NCI-H2171 treated with DMSO at 0.1 percent for 48 hours (cell line): ENCODE measurements at regions not wholly inside any gene's neighbourhood (a gene's known extent, or its start where the extent isn't known, plus 50 kb on each side); places are given as distances from the start of the nearest gene placed in this dataset.

Source experiments
- DNase-seq: peaks from one replicate; lab custom pipeline; 2025; lab: John Stamatoyannopoulos, UW

DNA sequence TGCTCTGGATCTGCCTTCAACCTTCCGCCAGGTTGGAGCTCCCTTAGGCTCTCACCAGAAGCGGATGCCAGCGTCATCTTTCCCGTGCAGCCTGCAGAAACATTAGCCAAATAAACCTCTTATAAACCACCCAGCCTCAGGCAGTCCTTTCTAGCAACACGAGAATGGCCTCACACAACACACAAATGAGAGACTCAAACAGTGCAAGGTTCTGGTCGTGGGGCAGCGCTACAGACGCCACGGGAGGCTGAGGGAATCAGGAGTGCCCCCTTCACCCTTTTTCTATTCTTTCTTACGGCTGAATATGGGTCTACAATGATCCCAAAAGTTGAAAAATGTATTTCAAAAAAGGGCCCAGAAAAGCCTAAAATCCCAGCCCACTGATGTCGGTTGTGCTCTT is 96.4 kb downstream of the FOXL3 start:
- DNase-seq, result no peak

DNA sequence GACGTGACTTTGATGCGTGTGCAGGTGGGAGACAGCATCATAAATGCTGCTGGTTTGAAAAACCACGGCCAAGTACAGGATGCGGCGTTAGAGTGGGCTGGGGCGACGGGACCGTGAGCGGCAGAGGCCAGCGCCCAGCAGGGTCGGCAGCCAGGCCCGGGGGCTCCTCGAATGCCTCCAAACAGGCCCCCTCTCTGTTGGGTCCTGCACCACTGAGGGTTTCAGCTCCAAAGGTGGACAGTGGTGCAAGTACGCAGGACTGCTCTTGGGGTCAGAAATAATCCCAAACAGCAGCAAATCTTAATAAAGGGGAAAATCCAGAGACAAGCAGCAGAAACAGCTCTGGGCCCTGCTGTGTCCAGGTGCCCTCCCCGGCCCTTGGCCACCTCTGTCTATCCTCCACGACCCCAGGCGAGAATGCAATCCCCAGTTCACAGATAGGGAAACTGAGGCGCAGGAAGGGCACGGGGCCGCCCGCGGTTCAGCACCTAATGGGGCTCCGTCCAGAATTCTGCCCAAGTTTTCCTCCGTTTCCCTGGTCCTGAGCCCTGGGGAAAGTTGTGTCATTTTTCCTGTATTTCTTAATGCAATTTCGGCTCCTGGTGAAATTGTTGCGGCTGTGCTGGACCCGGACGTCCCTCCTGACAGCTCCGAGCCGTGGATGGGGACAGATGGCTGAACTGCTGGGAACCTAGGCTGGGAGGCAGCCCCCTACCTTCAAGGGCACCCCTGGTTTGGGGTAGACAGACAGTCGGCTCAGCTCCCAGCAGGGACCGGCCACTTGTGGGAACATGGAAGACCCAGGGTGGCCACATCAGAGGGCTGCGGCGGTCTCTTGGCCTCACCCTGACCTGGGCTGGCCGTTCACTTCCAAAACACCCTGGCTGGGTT is 97.4 kb downstream of the FOXL3 start:
- DNase-seq, result no peak

DNA sequence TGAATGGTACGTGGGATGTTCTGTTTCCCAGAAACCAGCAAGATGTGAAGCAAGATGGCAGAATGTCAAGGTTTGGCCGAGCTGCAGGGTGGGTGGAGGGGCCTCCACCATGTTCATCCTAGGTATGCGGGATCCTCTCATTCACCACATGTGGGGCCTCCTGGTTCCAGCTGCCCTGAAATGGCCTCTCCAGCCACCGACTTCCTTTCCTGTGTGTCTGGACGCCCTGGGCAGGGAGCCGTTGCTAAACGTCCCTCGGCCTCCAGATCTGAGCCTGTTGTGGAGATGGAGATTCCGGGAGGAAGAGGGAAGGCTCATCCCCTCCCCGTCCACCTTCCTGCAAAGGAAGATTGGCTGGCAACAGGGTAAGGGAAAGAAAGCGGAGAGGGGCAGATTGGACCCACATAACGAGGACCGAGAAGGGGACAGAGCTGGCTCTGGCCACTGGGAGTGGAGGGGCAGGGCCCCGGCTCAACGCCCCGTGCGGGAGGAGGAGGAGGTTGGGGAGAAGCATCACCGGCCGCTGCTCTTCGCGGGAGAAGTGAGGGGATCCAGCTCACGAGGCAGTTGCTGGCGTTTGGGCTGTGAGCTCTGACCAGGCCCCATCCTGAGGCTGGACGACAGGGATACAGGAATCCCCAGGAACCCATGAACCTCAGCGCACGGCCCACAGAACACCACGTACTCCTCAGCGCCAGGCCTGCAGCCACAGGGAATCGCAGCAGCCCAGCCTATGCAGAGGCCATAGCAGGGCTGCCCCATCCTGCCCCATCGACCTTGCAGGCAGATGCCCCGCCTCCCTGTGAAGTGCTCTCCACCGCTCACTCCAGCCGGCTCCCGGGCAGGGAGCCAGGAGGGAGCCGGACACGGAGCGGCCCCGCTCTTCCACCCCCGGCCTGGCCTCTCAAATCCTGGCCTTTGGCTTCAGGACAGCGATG is 98.3 kb downstream of the FOXL3 start:
- no peak for DNase-seq

DNA sequence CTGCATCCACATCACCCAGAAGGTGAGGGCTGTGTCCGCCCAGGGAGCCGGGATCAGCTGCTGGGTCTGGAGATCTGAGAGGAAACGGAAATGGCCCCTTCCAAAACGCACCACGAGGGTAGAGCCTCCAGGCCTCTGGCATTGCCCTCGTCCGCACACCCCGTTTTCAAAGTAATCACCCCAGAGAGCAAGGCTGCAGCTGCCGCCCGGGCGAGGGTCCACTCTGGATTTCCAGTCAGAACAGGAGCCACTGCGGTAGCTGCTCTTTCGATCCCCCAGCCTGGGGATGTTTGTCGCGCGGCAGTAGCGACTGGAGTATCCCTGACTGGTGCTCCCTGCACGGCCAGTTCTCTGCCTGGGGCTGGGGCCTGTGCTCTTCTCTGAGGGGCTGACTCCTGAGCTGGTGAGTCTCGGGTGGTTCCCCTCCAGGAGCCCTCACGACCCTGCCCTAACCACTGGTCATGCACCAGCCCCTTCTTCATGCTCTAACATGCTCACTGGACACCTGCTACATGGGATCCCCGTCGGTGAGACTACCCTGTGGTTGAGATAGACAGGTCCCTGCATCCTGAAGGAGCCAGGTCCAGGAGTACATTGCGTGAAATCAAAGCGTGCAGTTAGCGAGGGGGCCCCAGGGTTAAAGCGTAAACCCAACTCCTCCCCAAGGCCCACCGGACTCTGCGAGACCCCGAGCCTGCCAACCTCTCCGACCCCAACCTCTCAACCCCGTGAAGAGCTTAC is 99.2 kb downstream of the FOXL3 start:
- no peak for DNase-seq

DNA sequence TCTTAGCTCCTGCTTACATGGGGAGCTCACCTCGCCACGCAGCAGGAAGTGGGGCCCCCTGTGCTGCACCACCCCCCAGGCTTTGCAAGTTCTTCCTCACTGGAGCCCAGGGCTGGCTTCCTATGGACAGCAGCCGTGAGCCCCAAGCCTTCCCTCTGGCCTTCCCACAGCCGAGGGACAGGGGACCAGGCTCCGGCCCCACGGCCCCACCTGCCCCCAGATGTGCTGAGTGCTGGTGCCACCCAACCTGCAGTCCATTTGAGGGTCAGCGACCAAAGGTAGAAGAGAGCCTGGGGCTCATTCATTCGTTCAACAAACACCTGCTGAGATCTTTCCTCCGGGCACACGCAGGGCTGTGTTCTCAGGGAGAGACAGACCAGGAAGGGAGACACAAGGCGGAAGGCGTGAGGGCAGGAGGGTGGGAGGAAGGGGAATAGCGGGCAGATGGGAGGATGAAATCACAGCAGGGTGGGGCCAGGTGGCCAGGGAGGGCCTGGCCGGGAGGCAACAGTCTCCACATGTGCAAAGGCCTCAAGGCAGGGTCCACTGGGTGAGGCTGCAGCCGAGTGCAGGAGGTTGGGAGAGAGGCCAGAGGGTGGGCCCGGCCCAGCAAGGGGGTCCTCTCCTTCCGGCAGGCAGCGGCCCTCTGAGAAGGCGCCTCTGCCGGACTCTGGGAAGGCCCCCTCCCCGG is 100.1 kb downstream of the FOXL3 start:
- no peak for DNase-seq

DNA sequence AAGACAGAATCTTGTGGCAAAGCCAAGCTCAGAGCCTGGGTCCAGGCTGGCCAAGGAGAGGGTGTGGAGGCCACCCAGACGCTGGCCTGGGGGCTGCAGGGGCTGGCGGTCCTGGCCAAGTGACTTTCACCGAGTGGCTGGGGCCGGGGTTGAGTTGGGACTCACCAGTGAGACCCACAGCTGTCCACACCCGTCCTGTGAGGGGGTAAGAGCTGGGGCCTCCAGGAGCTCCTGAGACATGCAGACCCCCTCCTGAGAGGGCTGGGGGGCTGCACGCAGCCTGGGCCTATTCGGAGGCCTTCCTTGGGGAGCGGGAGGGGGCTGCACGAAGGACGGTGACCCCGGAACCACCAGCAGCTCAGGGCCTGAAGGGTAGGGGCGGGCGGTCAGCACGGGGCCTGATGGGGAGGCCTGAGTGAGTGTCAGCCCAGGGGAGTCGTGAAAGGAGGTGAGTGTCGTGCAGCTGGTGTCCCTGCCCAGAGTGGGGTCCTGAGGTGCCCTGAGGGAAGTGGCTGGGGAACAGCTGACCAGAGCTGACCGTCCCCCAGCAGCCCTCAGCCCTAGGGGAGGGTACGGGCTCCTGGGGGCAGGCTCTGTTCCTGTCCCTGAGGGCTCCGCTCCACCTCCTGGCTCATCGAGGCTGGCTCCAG is 100.9 kb downstream of the FOXL3 start:
- no peak for DNase-seq

DNA sequence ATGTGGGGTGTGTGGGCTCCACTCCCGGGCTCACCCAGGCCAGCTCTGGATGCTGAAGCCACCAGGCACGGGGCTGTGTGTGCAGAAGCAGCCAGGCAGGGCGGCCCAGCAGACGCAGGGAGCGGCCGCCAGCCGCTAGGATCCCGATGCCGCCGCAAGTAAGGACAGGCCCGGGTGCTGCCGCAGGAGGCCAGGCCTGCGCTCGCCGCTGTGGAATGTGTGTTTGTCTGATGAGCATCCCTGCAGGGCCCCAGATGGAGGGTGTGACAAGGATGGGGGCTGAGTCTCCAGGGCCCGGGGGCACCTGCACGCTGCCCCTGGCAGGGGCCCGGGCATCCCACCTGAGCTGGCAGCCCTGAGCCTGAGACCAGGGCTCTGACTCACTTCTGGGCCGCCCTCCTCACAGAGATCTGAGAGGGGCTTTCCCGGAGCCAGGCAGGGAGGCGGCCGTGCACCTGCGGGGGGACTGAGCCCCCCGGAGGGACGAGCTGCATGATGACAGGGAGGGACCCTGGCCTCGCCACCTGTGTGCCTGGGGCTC is 101.5 kb downstream of the FOXL3 start:
- peak; percentile 67 for DNase-seq

DNA sequence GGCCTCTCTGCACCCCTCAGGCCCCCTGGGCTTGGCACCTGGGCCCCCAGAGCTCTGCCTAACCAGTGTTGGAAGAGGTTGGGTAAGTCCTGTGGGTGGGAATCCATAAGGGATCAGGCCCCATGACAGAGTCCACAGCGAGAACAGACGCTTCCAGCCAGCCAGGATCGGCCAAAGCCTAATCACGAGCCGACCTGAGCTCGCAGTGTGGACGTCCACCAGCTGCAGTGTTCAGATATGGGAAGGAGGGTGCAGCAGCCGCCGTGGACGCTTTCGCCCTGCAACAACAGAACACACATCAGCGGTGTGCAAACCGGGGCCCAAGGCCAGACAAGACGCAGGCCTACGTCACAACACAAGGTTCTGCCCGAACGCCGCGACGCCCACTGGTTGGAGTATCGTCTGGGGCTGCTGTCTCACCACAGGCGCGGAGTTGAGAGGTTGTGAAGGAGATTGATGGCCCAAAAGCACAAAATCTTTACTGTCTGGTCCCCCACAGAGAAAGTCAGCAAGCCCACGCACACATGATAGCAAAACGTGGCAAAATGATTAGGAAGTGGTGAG is 102.1 kb downstream of the FOXL3 start:
- no peak for DNase-seq

DNA sequence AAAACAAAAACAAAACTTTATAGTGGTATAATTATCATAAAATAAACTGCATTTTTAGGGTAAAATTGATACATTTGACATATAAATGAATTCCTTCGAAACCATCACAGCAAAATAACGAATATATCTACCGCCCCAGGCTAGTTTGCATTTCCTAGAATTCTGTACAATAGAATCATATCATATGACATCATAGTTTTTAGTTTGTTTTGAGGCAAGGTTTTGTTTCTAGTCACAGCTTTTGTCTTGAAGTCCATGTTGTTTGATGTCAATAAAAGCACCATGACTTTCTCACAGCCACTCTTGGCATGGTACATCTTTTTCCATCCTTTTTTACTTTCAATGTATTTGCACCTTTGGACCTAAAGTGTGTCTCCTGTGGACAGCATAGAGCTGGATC is 102.9 kb downstream of the FOXL3 start:
- DNase-seq, result no peak

DNA sequence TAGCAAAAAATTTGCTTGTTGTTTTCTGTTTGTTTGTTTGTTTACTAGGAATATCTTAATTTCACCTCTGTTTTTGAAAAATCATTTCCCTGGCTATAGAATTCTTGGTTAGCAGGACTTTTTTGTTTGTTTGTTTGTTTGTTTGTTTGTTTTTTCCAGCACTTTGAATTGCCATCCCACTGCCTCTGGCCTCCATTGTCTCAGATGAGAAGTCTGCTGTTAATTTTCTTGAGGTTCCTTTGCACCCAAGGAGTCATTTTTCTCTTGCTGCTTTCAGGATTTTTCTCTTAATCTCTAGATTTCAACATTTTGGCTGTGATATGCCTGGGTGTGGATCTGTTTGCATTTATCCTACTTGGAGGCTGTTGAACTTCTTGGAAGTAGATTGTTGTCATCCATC is 105.7 kb downstream of the FOXL3 start:
- DNase-seq, result no peak

DNA sequence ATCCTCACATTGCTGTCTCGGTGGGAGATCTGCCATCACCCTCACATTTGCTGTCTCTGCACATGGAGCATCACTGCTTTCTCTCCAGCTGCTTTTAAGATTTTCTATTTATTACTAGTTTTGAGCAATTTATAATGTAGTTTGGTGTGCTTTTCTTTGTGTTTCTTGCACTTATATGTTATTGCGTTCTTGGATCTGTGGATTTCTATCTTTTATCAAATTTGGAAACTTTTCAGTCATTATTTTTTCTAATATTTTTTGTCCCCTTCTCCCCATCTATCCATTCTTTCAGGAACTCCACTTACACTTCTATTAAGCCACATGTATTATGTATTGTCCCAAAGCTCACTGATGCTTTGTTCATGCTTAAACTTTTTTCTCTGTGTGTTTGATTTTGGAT is 108.9 kb downstream of the FOXL3 start:
- no peak for DNase-seq

DNA sequence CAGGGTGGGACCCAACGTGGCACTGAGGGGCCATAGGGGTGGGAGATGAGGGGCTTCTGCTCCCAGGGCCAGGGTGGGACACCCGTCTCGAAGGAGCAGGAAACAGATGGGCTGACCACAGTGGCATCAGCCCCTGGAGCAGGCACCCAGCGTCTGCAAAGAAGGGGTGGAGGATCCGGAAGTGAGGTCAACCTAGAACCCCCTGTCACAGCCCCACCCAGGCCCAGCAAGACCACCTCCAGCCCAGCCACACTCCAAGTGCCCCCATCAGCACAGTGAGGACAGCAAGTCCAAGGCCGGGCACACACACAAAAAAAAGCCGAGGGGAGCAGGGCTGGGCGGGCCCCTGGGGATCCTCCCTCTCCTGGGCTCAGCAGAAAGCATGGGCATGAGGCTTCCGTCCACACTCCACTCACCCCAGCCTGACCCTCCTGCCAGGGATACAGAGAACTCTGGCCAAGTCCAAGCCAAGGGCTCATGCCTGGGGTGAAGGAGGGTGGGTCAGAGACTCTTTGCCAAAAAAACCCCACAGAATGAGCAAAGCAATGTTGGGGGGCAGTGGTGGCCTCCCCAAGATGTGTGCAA is 111.0 kb downstream of the FOXL3 start:
- DNase-seq, result no peak

DNA sequence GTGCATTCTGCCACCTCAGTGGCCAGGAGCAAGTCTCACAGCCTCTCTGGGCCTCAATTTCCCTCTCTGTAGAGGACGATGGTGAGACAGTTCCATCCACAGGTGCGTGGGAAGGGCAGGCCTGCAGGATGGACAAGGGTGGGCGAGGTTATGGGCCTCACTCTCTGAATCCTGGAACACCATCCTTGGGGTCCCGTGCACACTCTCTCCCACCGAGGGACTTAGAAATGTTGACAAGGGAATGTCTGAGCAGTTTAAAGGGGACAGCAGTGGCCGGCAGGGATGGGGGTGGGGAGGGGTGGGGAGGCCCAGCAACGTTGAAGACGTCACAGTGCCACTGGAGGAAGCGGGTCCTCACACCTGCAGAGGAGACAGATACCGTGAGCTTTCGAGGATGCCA is 111.5 kb downstream of the FOXL3 start:
- DNase-seq, result no peak

DNA sequence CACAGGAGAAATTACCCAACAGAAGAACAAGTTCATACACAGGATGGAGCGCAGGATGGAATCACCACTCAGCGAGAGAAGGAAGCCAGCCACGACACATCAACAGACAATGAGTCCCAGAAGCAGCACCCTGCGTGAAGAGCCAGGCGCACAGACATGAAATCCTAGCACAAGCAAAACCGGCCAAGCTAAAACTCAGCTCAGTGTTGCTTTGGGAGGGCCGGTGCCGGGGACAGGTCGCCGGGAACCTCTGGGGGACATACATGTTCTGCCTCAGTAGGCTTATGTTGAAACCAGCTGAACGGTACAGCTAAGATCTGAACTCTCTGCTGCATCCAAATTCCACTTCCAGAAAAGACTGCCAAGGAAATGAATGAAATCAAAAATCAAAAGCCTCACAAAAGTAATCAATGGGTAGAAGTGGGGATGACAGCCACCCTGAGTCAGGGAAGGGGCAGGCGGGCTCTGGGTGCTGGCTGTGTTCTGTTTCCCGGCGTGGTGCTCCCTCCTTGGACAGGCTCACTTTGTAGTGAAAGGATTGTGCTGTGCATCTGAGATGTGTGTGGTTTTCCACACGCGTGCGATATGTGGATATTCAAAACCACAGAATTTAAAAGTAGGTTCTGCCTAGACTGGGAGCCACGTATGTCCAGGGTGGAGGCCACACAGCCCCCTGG is 114.7 kb downstream of the PDGFA start:
- DNase-seq, result no peak

DNA sequence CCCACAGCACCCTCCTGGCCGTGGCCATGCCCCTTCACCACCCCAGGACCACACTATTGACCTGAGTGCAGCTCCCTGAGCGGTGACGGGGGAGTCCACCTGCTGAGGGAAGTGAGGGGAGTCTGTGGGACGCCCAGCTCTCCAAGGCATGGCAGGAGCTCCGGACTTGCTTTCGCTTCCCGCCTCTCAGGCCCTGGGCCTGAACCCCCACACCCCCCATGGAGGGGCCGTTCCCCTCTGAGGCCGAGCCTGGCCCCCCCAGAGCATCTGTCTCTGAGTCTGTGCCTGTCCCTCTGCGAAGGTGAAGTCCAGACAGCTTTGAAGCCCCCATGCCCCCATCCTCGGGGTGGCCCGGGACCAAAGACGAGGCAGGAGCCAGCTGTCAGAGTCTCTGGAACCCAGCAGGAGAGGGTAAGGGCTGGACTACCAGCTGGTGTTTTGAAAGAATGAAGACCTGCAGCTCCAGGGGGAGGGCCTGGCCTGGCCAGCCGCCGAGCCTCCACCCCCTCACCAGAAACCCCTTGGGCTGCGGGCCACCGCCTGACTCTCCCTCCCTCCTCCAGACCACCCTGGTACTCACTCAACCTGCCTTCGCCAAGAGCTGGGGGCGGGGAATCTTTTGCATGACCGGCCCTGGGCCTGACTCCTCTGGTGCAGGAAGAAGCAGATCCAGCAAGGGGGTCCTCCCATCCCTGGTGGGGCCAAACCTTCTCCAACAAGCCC is 114.0 kb downstream of the PDGFA start:
- DNase-seq, result peak; percentile 26

DNA sequence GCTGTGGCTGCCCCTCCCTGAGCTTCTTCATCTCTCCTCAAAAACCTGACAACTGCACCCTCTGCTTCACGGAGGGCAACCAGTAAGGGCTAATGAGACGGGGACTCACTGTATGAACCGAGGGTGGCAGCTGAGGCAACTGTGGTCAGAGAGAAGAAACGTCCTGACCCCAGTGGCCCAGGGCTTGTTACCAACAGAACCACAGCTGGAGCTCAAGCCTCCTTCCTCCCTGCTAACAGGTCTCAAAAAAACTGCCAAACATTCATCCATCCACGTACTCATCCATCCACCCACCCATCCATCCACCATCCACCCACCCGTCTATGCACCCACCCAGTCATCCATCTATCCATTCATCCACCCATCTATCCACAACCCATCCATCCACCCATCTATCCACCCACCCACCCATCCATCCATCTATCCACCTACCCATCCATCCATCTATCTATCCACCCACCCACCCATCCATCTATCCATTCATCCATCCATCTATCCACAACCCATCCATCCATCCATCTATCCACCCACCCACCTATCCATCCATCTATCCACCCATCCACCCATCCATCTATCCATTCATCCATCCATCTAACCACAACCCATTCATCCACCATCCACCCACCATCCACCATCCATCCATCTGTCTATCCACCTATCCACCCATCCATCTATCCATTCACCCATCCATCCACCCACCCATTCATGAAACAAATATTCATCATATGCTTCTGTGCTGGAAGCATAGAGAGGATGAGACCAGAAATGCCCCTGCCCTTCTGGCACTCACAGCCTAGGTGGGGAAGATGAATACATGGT is 111.7 kb downstream of the PDGFA start:
- DNase-seq, result no peak

DNA sequence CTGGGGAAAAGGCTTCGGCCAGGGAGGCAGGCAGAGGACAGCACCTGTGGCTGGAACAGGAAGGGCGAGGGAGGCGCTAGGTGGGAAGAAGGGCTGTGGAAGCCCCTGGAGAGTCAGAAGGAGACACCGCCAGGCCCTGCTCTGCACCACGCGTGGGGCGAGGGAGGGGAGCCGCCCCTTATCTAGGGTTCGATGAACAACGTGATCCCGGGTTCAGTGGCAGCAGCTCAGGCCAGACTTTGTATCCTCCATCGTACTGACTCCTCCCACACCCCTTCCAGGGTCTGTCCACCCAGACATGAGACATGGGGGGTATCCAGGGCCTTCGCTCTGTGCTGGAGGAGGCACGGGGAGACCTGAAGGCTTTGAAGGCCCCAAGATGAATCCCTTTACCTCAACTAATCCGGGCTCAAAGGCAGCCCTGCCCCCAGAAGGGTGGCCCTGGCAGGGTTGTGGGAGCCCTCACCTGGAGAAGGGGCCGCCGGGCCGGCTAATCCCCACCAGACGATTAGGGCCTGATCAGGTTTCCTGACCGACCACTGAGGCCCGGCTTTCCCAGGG is 110.8 kb downstream of the PDGFA start:
- DNase-seq, result no peak
